ENCODE measurements at regions not wholly inside any gene's neighbourhood (a gene's known extent, or its start where the extent isn't known, plus 50 kb on each side); places are given as distances from the start of the nearest gene placed in this dataset.

DNA sequence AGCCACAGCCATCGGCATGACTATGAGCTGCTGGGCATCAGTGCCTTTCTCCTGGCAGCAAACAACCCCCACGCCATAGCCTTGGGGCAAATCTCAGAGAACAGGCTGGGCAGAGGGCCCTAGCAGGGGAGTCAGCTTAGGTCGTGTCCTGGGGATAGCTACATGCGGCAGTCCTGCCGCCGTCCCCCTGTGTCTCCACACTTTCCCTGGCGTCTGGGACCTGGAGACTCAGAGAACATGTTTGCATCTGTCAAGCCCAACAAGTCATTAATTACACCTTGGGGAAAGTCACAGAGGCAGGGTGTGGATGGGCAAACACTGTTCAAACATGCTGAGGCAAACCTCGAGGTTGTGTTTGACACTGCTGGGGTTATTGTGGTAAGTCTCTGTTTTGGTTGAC lies 123.6 kb downstream of the C5orf15 start:
- no peaks in the 10 kb centered on the region for H3K9me3 ChIP-seq (ENCODE audit: control insufficient read depth, low read length, poor library complexity, severe bottlenecking)
- Mint-ChIP-seq H3K27ac (no peak overlapping the region), H3K27me3 (peaks cover 63% of the 10 kb centered on the region), H3K4me1 (peaks cover 2% of the 10 kb centered on the region), H3K36me3 (ENCODE audit: low read depth) (no peaks in the 10 kb centered on the region), H3K4me3 (no peak overlapping the region)
- DNase-seq: no peak
- no peak for ATAC-seq

DNA sequence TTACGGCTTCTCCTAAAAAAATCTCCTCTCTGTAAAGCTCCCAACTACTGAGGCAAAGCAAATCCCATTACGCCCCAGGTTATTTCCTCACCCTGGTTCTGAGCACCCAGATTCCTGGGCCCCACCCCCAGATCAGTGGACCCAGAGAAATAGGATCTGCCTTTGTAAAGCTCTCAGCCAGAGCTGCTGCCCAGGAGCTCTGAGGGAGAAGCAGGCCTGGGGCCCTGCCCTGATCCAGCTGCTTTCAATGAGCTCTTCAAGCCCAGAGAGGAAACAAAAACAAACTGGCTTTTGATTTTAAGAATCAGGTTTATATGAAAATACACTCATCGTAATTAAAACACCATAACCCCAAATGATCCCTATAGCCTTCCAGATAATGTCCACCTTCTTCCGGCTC lies 124.5 kb downstream of the C5orf15 start:
- Mint-ChIP-seq H3K4me1 (peaks cover 2% of the 10 kb centered on the region), H3K36me3 (ENCODE audit: low read depth) (no peaks in the 10 kb centered on the region), H3K4me3 (no peak overlapping the region), H3K27me3 (peaks cover 63% of the 10 kb centered on the region), H3K27ac (no peak overlapping the region)
- ATAC-seq (no peak), DNase-seq (no peak)
- H3K9me3 ChIP-seq (ENCODE audit: control insufficient read depth, low read length, poor library complexity, severe bottlenecking): no peaks in the 10 kb centered on the region

DNA sequence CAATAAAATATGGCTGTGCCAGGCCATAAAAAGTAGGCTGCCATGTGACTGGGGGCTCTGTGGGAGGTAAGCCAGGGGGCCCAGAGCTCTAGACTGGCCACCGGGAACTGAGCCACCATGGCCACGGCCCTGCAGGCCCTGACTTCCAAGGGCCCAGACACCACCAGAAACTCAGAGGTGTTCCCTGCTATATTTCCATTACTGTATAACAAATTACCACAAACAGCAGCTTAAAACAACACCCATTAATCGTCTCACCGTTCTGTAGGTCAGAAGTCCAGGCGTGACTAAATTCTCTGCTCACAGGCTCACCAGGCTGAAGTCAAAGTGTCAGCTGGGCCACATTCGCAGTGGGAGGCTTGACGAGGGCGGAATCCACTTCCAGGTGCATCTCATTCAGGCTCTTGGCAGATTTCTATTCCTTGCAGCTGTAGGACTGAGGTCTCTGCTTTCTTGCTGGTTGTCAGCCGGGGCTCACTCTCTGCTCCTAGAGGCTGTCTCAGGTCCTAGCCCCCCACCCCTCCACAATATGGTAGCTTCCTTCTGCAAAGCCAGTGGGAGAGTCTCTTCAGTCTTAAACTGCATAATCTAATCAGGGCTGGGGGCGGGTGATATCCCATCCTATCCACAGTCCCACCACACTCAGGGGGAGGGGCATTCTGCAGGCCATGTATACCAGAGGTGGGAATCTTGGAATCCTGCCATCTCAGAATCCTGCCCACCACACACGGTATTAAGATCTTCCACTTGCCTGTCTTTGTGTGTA lies 125.4 kb downstream of the C5orf15 start:
- no peak for ATAC-seq
- H3K4me1 Mint-ChIP-seq: peaks cover under 1% of the 10 kb centered on the region

DNA sequence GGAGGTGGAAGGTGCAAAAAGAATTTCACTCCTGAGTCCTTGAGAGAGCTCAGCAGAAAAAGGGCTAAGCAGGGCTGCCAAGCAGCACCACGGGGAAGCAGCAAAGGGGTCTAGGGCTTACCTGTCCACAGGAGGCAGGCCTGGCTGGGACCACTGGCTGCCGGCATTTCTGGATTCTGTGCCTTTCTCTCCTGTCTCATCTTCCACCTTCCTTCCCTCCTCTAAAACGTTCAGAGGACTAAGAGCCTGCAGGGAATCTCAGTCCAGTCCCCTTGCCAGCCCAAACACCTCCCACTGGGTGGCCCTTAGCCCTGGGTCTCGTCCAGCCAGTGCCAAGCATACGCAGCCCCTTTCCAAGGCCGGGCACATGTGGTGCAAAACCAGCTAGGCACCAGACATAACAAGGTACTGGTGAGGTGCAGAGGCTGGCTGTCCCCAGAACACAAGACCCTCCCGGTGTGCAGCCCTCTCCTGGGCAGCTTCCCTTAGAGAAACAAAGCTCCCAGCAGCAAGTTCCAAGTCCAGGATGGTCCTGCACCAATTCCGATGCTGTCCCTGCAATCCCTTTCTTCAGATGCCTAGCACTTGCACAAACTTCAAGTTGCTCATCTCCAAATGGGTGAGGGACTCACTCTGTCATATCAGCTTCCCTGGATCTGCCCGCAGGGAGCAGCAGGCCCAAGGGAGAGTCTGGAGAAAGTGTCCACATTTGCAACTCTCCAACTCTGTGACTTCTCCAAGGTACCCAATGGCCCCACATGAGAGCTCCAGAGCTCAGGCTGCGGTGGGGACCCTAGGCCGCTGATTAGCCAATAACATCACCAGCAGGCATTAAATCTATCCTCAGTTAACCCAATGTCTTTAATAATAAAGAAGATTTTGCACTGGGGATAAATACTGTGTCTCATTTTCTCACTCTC lies 126.3 kb downstream of the C5orf15 start:
- Mint-ChIP-seq H3K4me3 (no peak overlapping the region), H3K27me3 (peaks cover 55% of the 10 kb centered on the region), H3K36me3 (ENCODE audit: low read depth) (no peaks in the 10 kb centered on the region), H3K4me1 (no peaks in the 10 kb centered on the region), H3K27ac (no peak overlapping the region)
- ATAC-seq: no peak
- no peak for DNase-seq
- H3K9me3 ChIP-seq (ENCODE audit: control insufficient read depth, low read length, poor library complexity, severe bottlenecking): no peaks in the 10 kb centered on the region

More for the DNA sequence above, 125.4 kb downstream of the C5orf15 start:
- no peak for DNase-seq
- no peak overlapping the region for H3K4me3 Mint-ChIP-seq
- no peaks in the 10 kb centered on the region for H3K36me3 Mint-ChIP-seq (ENCODE audit: low read depth)
- H3K9me3 ChIP-seq (ENCODE audit: control insufficient read depth, low read length, poor library complexity, severe bottlenecking): no peaks in the 10 kb centered on the region
- peaks cover 65% of the 10 kb centered on the region for H3K27me3 Mint-ChIP-seq
- H3K27ac Mint-ChIP-seq: no peak overlapping the region

DNA sequence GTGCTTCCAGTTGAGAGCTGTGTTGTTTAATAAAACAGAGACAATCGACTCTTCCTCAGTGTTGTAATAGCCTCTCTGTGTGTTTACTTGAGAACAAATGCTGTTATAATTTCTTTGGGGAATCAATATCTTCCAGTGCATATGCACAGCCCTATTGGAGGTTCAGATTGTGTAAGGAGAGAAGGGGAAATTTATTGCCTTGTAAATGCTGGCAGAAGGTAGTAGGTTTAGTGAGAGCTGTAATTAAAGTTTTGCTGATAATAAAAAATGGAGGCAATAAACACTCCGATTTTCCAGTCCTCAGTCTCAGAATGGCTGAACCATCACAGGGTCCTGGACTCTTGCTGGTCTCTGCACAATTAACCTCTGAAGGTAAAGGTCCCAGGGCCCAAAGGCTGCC lies 128.3 kb downstream of the C5orf15 start:
- Mint-ChIP-seq H3K36me3 (ENCODE audit: low read depth) (no peaks in the 10 kb centered on the region), H3K27me3 (peaks cover 47% of the 10 kb centered on the region), H3K4me3 (no peak overlapping the region), H3K27ac (no peak overlapping the region), H3K4me1 (no peaks in the 10 kb centered on the region)
- ATAC-seq: no peak
- H3K9me3 ChIP-seq (ENCODE audit: control insufficient read depth, low read length, poor library complexity, severe bottlenecking): no peaks in the 10 kb centered on the region
- no peak for DNase-seq

DNA sequence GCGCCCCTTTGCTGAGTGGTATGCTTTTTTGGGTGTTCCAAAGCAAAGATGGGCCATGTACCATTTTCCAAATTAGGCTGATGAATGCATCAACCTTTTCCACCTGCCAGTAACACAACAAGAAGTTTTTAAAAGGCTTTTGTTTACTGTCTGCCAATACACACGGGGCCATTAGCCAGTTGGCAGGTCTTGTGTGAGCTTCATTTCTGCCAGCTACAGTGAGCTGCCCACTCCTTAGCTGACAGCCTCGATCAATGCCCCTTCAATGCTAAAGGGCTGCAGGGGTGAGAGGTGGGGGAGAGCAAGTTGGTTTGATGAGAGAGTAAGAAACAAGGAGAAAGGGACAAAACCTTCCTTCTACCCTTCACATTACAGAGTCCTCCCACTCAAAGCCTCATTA lies 128.7 kb downstream of the C5orf15 start:
- no peak overlapping the region for H3K27ac Mint-ChIP-seq
- no peak overlapping the region for H3K4me3 Mint-ChIP-seq
- no peaks in the 10 kb centered on the region for H3K36me3 Mint-ChIP-seq (ENCODE audit: low read depth)
- ATAC-seq: no peak
- peaks cover 47% of the 10 kb centered on the region for H3K27me3 Mint-ChIP-seq
- no peak for DNase-seq
- no peaks in the 10 kb centered on the region for H3K9me3 ChIP-seq (ENCODE audit: control insufficient read depth, low read length, poor library complexity, severe bottlenecking)
- H3K4me1 Mint-ChIP-seq: no peaks in the 10 kb centered on the region

DNA sequence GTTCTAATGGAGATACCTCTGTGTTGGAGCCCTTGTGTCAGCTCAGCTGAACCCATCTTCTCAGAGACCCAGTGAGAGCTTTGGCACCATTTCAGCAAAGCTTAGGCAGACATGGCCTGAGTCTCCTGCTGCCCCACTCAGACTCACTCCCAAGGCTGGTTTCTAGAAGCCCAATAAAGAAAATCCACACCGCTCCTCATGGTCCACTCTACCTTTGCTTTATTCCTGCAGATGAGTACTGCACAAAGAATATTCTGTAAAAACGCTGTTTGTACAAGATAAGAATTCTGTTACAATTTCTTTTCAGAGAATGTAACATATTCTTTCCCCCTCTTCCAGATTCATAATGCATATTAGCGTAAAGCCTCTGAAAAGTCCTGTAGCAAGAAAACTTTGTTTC lies 129.3 kb downstream of the C5orf15 start:
- peaks cover 45% of the 10 kb centered on the region for H3K27me3 Mint-ChIP-seq
- H3K36me3 Mint-ChIP-seq (ENCODE audit: low read depth): no peaks in the 10 kb centered on the region
- no peaks in the 10 kb centered on the region for H3K9me3 ChIP-seq (ENCODE audit: control insufficient read depth, low read length, poor library complexity, severe bottlenecking)
- H3K4me3 Mint-ChIP-seq: no peak overlapping the region
- ATAC-seq: no peak
- H3K27ac Mint-ChIP-seq: no peak overlapping the region
- DNase-seq: no peak
- no peaks in the 10 kb centered on the region for H3K4me1 Mint-ChIP-seq

DNA sequence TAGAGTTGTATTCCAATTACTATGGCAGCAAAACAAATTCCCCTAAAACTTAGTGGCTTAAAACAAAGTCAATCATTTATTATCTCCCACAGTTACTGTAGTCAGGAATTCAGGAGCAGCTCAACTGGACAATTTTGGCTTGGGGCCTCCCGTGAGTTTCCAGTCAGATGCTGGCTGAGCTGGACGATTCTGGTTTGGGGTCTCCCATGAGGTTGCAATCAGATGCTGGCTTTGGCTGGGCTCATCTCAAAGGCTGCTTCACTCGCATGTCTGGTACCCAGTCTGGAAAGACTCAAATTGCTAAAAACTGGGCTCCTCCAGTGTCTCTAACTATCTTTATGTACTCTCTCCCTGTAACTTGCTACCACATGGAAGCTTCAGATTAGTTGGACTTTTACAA lies 130.1 kb downstream of the C5orf15 start:
- Mint-ChIP-seq H3K4me3 (no peak overlapping the region), H3K27ac (no peak overlapping the region), H3K4me1 (no peaks in the 10 kb centered on the region), H3K36me3 (ENCODE audit: low read depth) (no peaks in the 10 kb centered on the region), H3K27me3 (peaks cover 38% of the 10 kb centered on the region)
- H3K9me3 ChIP-seq (ENCODE audit: control insufficient read depth, low read length, poor library complexity, severe bottlenecking): no peaks in the 10 kb centered on the region
- DNase-seq: no peak
- ATAC-seq: no peak

DNA sequence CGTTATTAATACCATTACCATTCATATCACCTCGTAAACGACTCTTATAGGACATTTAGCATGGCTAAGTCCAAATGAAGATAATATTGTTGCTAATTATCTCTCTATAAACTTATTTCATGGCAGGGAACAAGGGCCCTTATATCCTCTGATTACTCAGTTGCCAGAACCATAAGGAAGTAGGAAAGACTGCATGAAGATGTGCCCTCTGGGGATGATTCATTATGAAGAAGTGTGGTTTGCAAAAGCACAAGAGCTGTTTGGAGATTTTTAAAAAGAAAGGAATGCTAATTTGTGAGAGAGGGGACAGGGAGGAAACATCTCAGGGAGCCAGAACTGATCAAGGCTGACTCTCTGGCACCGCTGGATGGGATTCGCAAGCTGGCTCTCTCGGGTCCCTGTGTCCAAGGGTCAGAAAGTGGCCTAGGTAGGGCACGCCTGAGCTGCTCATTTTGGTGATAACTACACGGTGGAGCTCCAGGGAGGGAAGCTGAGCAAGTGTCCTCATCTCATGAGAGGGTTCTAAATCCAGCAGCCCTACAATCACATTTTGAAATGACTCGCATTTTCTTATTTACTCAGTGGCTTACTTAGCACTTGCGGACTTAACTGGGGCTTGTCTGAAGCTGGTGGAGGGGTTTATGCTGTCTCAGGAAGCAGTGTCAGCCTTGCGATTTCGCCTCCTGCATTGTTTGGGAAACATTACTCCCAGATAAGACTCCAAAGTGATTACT lies 136.8 kb downstream of the C5orf15 start:
- no peak overlapping the region for H3K4me3 Mint-ChIP-seq
- DNase-seq (no peak), ATAC-seq (no peak)
- peaks cover 24% of the 10 kb centered on the region for H3K27me3 Mint-ChIP-seq
- no peaks in the 10 kb centered on the region for H3K9me3 ChIP-seq (ENCODE audit: control insufficient read depth, low read length, poor library complexity, severe bottlenecking)
- peaks cover 4% of the 10 kb centered on the region for H3K4me1 Mint-ChIP-seq
- H3K27ac Mint-ChIP-seq: no peak overlapping the region
- peaks cover 3% of the 10 kb centered on the region for H3K36me3 Mint-ChIP-seq (ENCODE audit: low read depth)

DNA sequence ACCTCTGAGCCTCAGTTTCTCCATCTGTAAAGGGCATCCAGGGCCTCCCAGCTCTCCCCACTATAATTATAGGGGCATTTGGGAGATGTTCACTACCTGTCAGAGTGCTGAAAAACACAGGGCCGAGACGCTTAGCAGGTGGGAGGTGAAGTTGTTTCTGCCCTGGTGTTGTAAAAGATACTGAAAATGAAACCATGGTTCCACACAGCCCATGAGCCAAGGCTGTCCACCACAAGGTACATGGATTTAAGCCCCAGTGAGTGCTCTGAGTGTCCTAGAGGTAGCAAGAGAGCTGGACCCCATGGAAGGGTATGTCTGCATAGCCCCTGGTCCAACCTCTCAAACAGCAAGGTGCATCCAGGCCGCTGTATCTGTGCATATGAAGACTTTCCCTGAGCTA lies 137.5 kb downstream of the C5orf15 start:
- H3K27me3 Mint-ChIP-seq: peaks cover 21% of the 10 kb centered on the region
- no peaks in the 10 kb centered on the region for H3K9me3 ChIP-seq (ENCODE audit: control insufficient read depth, low read length, poor library complexity, severe bottlenecking)
- H3K36me3 Mint-ChIP-seq (ENCODE audit: low read depth): peaks cover 3% of the 10 kb centered on the region
- no peak overlapping the region for H3K27ac Mint-ChIP-seq
- H3K4me3 Mint-ChIP-seq: no peak overlapping the region
- DNase-seq (no peak), ATAC-seq (no peak)
- peaks cover 5% of the 10 kb centered on the region for H3K4me1 Mint-ChIP-seq

DNA sequence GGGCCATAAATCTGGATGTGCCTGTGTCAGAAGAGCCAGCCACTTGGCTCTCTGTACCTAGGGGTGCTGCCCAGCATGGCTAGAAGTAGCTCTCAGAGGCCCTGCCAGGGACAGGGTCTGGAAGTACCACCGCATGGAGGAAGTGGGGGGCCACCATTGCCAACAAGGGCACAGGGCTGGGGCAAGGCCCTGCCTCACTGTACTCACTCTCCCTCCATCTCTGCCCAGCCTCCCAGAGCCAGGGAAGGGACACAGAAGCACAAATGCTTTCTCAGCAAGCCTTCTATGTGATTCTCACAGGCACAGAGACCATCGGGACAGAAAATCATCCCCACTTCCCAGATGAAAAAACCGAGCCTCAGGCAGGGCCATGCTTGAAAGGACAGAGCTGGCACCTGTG lies 138.1 kb downstream of the C5orf15 start:
- no peak for DNase-seq
- Mint-ChIP-seq H3K27ac (no peak overlapping the region), H3K36me3 (ENCODE audit: low read depth) (peaks cover 3% of the 10 kb centered on the region), H3K27me3 (peaks cover 21% of the 10 kb centered on the region), H3K4me1 (peaks cover 8% of the 10 kb centered on the region), H3K4me3 (no peak overlapping the region)
- H3K9me3 ChIP-seq (ENCODE audit: control insufficient read depth, low read length, poor library complexity, severe bottlenecking): no peaks in the 10 kb centered on the region
- no peak for ATAC-seq

DNA sequence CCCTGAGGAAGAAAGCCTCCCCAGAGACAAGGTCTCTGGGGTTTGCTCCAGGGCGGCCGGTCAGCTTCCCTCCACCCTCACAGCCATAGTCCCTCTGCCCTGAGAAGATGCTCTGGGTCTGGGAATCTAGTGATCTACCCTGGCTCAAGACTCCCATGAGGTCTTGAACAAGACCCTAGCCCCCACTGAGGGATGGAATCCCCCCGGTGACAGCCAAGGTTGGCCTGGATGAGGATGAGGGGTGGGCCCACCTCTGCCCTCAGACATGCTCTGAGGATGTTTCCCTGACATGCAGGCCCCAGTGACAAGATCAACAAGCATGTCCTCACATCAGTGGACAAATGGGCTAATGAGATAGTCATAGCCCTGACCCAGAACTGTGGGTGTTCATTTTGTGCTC lies 138.6 kb downstream of the C5orf15 start:
- H3K9me3 ChIP-seq (ENCODE audit: control insufficient read depth, low read length, poor library complexity, severe bottlenecking): no peaks in the 10 kb centered on the region
- Mint-ChIP-seq H3K4me1 (peaks cover 8% of the 10 kb centered on the region), H3K27ac (no peak overlapping the region), H3K27me3 (peaks cover 21% of the 10 kb centered on the region), H3K4me3 (no peak overlapping the region), H3K36me3 (ENCODE audit: low read depth) (peaks cover 3% of the 10 kb centered on the region)
- DNase-seq: no peak
- ATAC-seq: no peak

DNA sequence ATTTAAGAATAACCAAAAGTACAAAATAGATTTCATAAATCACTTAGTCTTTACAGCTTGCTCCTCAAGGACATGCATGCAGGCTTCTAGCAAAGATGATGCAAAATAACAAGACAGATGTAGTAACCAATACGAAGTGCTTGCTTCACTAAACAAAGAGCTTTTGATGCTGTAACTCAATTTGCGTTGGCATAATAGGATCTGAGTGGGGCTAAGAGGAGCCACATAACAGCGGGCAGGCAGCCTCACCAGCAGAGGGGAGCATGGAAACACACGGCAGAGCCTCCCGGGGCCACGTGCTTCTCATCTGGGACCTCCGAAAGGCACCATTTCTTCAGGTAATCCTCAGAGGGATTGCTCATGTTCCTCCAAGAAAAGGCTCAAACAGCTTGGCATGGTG lies 139.7 kb downstream of the C5orf15 start:
- Mint-ChIP-seq H3K27me3 (peaks cover 28% of the 10 kb centered on the region), H3K36me3 (ENCODE audit: low read depth) (peaks cover 3% of the 10 kb centered on the region), H3K4me1 (peaks cover 8% of the 10 kb centered on the region), H3K4me3 (no peak overlapping the region), H3K27ac (no peak overlapping the region)
- DNase-seq: no peak
- ATAC-seq: no peak
- no peaks in the 10 kb centered on the region for H3K9me3 ChIP-seq (ENCODE audit: control insufficient read depth, low read length, poor library complexity, severe bottlenecking)

Data from T-helper 17 cell (primary cell).